RKO (cell line): ENCODE measurements at regions not wholly inside any gene's neighbourhood (a gene's known extent, or its start where the extent isn't known, plus 50 kb on each side); places are given as distances from the start of the nearest gene placed in this dataset.

Experiments
- DNase-seq: peaks from one replicate; pipeline ENCODE4 v3.0.0-alpha.2; 2016; ENCODE audit warnings: low spot score

GRCh38 chr4:144465546-144465945, 180.4 kb upstream of the HHIP start:
- no peak for DNase-seq

GRCh38 chr4:144480068-144480467, 165.9 kb upstream of the HHIP start:
- no peak for DNase-seq

GRCh38 chr4:144489831-144490230, 156.1 kb upstream of the HHIP start:
- DNase-seq: no peak

GRCh38 chr4:144494280-144494679, 151.7 kb upstream of the HHIP start:
- no peak for DNase-seq

GRCh38 chr4:144495944-144496343, 150.0 kb upstream of the HHIP start:
- no peak for DNase-seq

- DNase-seq: no peak
These were observed 146.2 kb upstream of the HHIP start for GRCh38 chr4:144499777-144500176.

- DNase-seq: no peak
These were observed 144.7 kb upstream of the HHIP start for GRCh38 chr4:144501231-144501780.

GRCh38 chr4:144504883-144505282, 141.1 kb upstream of the HHIP start:
- no peak for DNase-seq

GRCh38 chr4:144507311-144508101, 138.4 kb upstream of the HHIP start:
- DNase-seq: peak; percentile 7

- no peak for DNase-seq
These were observed 136.6 kb upstream of the HHIP start for GRCh38 chr4:144509088-144510015.

GRCh38 chr4:144514736-144515135, 131.2 kb upstream of the HHIP start:
- DNase-seq: no peak

GRCh38 chr4:144518181-144518895, 127.6 kb upstream of the HHIP start:
- DNase-seq: no peak

- DNase-seq: no peak
These were observed 114.1 kb upstream of the HHIP start for GRCh38 chr4:144531841-144532240.

- DNase-seq: no peak
These were observed 98.2 kb upstream of the HHIP start for GRCh38 chr4:144547678-144548298.

- no peak for DNase-seq
These were observed 89.3 kb upstream of the HHIP start for GRCh38 chr4:144556636-144557035.

- no peak for DNase-seq
These were observed 88.6 kb upstream of the HHIP start for GRCh38 chr4:144557404-144557803.

GRCh38 chr4:144562019-144562705, 83.8 kb upstream of the HHIP start:
- DNase-seq: no peak

GRCh38 chr4:144564358-144564757, 81.6 kb upstream of the HHIP start:
- DNase-seq: no peak

- no peak for DNase-seq
These were observed 80.3 kb upstream of the HHIP start for GRCh38 chr4:144565527-144566195.

GRCh38 chr4:144572660-144573059, 73.3 kb upstream of the HHIP start:
- no peak for DNase-seq

- no peak for DNase-seq
These were observed 72.0 kb upstream of the HHIP start for GRCh38 chr4:144574000-144574399.
